ENCODE measurements at regions not wholly inside any gene's neighbourhood (a gene's known extent, or its start where the extent isn't known, plus 50 kb on each side); places are given as distances from the start of the nearest gene placed in this dataset.

DNA sequence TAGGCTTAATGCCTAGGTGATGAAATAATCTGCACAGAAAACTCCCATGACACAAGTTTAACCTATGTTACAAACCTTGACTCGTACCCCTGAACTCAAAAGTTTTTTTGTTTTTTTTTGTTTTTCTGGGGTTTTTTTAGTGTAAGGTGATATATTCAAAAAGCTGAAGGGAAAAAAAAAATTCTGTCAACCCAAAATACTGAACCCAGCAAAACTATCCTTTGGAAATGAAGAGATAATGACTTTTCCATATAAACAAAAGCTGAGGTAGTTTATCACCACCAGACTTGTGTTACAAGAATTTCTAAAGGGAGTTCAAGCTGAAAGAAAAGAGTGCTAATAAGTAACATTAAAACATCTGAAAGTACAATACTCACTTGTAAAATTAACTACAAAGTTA is 448.1 kb downstream of the KCNH5 start:
- no peak for DNase-seq

DNA sequence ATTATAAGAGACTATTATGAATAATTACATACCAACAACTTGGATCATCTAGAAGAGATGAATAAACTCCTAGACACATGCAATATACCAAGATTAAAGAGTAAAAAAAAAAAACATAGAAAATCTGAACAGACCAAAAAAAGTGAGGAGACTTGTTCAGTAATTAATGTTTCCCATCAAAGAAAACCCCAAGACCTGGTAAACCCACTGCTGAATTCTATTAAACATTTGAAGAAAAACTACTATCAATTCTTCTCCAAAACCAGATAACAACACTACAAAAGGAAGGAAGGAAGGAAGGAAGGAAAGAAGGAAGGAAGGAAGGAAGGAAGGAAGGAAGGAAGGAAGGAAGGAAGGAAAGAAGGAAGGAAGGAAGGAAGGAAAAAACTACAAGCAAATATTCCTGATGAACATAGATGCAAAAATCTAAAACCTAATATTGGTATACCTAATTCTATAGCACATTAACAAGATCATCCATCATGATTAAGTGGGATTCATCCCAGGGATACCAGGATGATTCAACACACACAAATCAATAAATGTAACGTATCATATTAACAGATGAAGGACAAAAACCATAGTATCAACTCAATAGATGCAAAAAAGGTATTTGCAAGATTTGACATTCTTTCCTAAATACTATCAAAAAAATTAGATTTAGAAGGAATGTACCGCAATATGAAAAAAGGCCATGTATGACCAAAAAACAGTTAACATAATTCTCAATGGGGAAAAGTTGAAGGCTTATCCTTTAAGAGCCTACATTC is 445.5 kb downstream of the KCNH5 start:
- no peak for DNase-seq

DNA sequence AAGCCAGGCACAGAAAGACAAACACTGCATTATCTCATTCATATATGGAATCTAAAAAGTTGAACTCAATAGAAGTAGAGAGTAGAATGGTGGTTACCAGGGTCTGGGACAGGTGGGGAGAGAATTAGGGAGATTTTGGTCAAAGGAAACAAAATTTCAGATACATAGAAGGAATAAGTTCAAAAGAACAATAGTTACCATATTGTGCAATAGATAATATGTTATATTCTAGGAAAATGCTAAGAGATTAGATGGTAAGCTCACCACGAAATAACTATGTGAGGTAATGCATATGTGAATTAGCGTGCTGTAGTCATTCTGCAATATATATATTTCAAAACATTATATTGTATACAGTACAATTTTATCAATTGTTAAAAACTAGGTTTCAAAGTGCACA is 442.5 kb downstream of the KCNH5 start:
- DNase-seq = no peak

DNA sequence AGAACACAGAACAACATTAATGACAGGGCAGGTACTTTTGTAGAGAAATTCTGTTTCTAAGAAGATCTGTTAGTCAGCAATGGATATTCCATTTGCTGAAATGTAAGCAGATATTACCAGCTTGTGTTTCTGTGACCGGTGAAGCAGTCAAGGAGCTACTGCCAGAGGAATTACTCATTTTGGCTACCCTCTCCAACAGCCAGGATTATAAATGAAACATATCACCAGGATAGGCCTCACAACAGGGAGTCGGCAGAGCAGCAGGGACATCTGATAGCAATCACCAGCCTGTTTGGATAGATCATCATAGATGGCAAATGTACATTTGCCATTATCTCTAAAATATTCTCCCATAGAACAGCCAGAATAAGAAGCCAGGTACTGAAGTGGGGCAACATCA is 440.7 kb downstream of the KCNH5 start:
- DNase-seq = no peak

DNA sequence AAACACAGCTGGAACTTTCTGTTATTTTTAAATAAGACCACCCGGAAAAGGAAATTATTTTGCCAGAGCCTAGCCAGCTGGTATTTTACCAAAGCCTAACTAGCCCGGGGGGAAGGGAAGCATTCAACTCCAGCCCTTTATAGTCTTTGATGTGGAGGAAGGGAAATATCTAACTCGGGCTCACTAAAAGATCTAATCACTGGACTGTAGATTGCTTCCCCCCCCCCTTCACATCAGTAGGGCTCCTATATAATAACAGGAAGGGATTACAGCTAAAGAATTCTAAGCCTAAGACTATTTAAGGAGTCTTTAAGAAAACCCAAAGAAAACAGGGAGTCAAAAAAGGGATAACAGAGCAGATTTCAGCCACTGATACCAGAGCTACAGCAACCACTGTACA is 431.1 kb downstream of the KCNH5 start:
- no peak for DNase-seq

DNA sequence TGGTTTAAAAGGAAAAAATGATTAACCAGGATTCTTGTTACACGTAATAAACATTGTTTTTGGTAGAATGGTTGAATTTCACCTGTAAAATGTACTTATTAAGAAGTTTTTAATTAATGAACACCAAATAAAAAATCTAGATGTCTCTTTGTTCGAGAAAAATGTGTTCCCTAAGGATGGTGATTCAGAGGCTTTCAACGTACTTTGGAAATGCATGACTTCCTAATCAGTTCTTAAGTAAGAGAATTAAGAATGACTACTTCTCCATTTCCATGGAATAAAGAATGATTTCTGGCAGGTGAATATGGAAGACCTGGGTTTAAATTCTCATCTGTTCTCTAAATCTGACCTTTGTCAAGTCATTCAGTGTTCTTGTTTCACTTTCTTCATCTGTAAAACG is 428.6 kb downstream of the KCNH5 start:
- DNase-seq = no peak

DNA sequence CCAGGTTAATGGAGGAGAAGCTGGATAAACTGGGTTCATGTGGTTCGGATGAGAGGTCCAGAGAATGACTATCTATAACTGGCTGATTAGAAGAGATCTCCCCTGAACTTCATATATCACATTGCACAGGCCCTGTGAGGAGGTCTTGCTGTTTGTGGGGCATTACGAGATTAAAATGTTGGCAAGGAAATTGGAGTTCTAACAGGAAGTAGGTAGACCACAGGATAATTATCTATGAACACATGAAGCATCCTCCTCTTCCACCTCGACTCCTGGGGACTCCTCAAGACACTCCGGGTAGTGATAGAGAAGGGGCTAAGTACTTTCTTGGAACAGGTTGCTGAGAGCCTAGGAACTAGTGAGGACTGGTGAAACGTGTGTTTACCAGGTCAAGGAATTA is 418.8 kb downstream of the KCNH5 start:
- no peak for DNase-seq

DNA sequence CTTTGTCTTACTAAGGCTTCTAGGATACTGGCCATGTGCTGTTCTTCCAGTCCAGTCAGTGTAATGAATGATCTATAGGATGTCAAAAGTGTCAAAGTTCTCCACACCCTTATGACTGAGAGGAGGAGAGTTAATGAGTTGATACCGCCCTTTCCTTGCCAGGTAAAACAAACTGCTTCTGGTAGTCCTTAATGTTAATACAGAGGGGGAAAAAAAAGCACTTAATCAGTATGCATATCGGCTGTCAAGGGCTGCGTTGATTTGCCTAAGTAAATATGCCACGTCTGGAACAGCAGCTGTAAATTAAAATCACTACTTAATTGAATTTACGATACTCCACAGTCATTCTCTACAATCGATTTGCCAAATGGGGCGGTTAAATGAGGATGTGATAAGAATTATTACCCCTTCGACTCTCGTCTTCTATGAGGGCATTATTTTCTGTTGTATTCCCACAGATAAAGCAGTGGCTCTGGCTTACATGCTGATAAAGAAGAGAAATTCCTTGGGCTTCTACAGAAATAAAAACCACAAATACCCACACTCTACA is 416.0 kb downstream of the KCNH5 start:
- no peak for DNase-seq

DNA sequence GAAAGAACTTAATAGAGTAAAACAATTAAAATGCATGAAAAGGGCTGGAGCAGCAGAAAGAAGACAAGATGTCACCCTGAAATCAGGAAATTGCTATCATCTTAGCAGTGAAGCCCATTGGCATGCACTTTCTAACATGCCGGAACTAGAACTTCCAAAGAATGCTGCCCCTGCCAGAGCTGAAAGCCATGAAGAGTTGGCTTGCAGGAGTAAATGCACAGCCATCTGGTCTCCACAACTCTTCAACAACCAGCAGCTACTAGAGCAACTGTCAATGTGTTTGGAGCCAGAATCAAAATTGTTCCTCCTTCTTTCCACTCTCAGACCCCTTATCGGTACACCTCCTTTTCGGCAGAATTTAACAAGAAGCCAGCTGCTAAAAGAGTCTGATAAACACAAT is 414.1 kb downstream of the KCNH5 start:
- no peak for DNase-seq

DNA sequence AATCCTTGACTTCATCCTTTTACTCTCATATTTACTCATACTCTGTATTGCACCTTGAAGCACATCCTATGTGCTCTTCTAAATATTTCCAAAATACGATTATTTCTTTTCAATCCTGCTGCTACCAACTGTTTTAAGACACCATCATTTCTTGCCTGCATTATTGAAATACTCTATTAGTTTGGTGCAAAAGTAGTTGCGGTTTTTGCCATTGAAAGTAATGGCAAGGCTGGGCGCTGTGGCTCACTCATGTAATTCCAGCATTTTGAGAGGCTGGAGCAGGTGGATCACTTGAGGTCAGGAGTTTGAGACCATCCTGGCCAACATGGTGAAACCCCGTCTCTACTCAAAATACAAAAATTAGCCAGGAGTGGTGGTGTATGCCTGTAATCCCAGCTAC is 412.5 kb downstream of the KCNH5 start:
- no peak for DNase-seq

DNA sequence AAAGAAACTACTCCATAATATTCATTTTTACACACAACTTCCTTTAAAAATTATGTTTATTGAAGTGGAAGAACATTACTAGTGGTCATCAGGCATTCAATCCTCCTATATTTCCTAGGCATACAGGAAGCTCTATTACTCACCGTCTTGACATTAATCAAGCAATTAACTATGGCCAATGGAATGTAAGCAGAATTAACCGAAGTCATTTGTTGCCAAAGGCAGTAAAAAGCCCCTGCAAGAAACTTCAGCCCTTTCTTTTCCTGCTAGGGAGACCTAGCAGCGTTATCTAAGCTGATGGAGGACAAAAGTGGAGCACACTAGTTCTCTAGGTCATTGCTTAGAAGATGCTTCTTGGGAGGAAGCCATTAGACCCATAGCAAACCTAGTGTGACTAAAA is 399.6 kb downstream of the KCNH5 start:
- no peak for DNase-seq

All from activated CD4-positive, alpha-beta T cell treated with anti-CD3 and anti-CD28 coated beads, Interleukin-2, amount 50 U/mL, for 48 hours (primary cell).